ENCODE measurements at regions not wholly inside any gene's neighbourhood (a gene's known extent, or its start where the extent isn't known, plus 50 kb on each side); places are given as distances from the start of the nearest gene placed in this dataset.
A peak's percentile ranks its signal among the peaks of the same experiment; 100 is the strongest.

- Histone ChIP-seq H3K36me3 (no peaks in the 10 kb centered on the region), H3K9ac (ENCODE audit: low read depth in 2 of 2, low read length in 2 of 2) (no peak overlapping the region), H3K9me3 (no peaks in the 10 kb centered on the region), H3K4me1 (no peaks in the 10 kb centered on the region), H3K27me3 (no peaks in the 10 kb centered on the region), H3K27ac (no peak overlapping the region), H3K4me3 (no peak overlapping the region)
- peak; percentile 49 for DNase-seq
- TF ChIP-seq CTCF (IDR thresholded peaks at IDR 0.05): no peak
- intact Hi-C loops (cut with DNase I): no loop called here
Measured at GRCh38 chr9:16154521-16155078, 601.8 kb downstream of the CCDC171 start.

- H3K9me3 ChIP-seq: no peaks in the 10 kb centered on the region
- intact Hi-C loops (cut with DNase I): no loop called here
- no peak overlapping the region for H3K27ac ChIP-seq
- TF ChIP-seq CTCF (IDR thresholded peaks at IDR 0.05): no peak
- no peaks in the 10 kb centered on the region for H3K27me3 ChIP-seq
- H3K4me3 ChIP-seq: no peak overlapping the region
- H3K4me1 ChIP-seq: no peaks in the 10 kb centered on the region
- no peaks in the 10 kb centered on the region for H3K36me3 ChIP-seq
- H3K9ac ChIP-seq (ENCODE audit: low read depth in 2 of 2, low read length in 2 of 2): no peak overlapping the region
- no peak for DNase-seq
Measured at GRCh38 chr9:16155878-16156277, 603.0 kb downstream of the CCDC171 start.

GRCh38 chr9:16157216-16157615 is 604.4 kb downstream of the CCDC171 start:
- Histone ChIP-seq H3K27ac (no peak overlapping the region), H3K9ac (ENCODE audit: low read depth in 2 of 2, low read length in 2 of 2) (no peak overlapping the region), H3K4me3 (no peak overlapping the region), H3K27me3 (no peaks in the 10 kb centered on the region), H3K4me1 (no peaks in the 10 kb centered on the region), H3K36me3 (no peaks in the 10 kb centered on the region), H3K9me3 (no peaks in the 10 kb centered on the region)
- intact Hi-C loops (cut with DNase I): no loop called here
- no peak for DNase-seq
- TF ChIP-seq CTCF (IDR thresholded peaks at IDR 0.05): no peak

GRCh38 chr9:16157651-16158050 is 604.8 kb downstream of the CCDC171 start:
- no peak for DNase-seq
- intact Hi-C loops (cut with DNase I): no loop called here
- Histone ChIP-seq H3K27ac (no peak overlapping the region), H3K9ac (ENCODE audit: low read depth in 2 of 2, low read length in 2 of 2) (no peak overlapping the region), H3K36me3 (no peaks in the 10 kb centered on the region), H3K27me3 (no peaks in the 10 kb centered on the region), H3K4me3 (no peak overlapping the region), H3K9me3 (no peaks in the 10 kb centered on the region), H3K4me1 (no peaks in the 10 kb centered on the region)
- no peak for TF ChIP-seq CTCF (IDR thresholded peaks at IDR 0.05)

- TF ChIP-seq CTCF (IDR thresholded peaks at IDR 0.05): no peak
- intact Hi-C loops (cut with DNase I): no loop called here
- no peaks in the 10 kb centered on the region for H3K36me3 ChIP-seq
- no peaks in the 10 kb centered on the region for H3K4me1 ChIP-seq
- DNase-seq: no peak
- H3K27ac ChIP-seq: no peak overlapping the region
- H3K4me3 ChIP-seq: no peak overlapping the region
- no peak overlapping the region for H3K9ac ChIP-seq (ENCODE audit: low read depth in 2 of 2, low read length in 2 of 2)
- H3K27me3 ChIP-seq: no peaks in the 10 kb centered on the region
- H3K9me3 ChIP-seq: no peaks in the 10 kb centered on the region
Measured at GRCh38 chr9:16158093-16158492, 605.2 kb downstream of the CCDC171 start.
